ENCODE measurements at regions not wholly inside any gene's neighbourhood (a gene's known extent, or its start where the extent isn't known, plus 50 kb on each side); places are given as distances from the start of the nearest gene placed in this dataset.

GRCh38 chrX:44096666-44097065, 123.5 kb upstream of the NDP start:
- intact Hi-C loops (cut with micrococcal nuclease; ENCODE audit: unreplicated experiment) = no loop called here
- Histone ChIP-seq H2AFZ (ENCODE audit: low read length) (no peak overlapping the region), H3K36me3 (replicated peaks in 1 of 2; ENCODE audit: control insufficient read depth in 1 of 2, insufficient read depth in 2 of 2, low read length in 2 of 2) (no peaks in the 10 kb centered on the region), H4K20me1 (ENCODE audit: insufficient read depth, low read length) (no peaks in the 10 kb centered on the region), H3K4me3 (replicated peaks in 1 of 3; ENCODE audit: insufficient read depth in 1 of 3, low read depth in 2 of 3, low read length in 3 of 3) (no peak overlapping the region), H3K9me3 (ENCODE audit: low read length) (no peaks in the 10 kb centered on the region), H3K4me2 (ENCODE audit: low read depth, low read length) (no peak overlapping the region), H3K27me3 (ENCODE audit: control insufficient read depth in 1 of 2, insufficient read depth in 2 of 2, low read length in 2 of 2) (no peaks in the 10 kb centered on the region), H3K79me2 (ENCODE audit: insufficient read depth, low read length) (no peaks in the 10 kb centered on the region), H3K9ac (ENCODE audit: insufficient read depth, low read depth, low read length) (no peak overlapping the region), H3K27ac (ENCODE audit: extremely low read length, insufficient read depth, low read length) (no peak overlapping the region), H3K4me1 (ENCODE audit: insufficient read depth, low read length) (peaks cover 13% of the 10 kb centered on the region)
- POLR2A ChIA-PET = no interaction called here
- no peak for DNase-seq (ENCODE audit: low spot score)
- ATAC-seq = no peak
- CTCF ChIA-PET (ENCODE audit: low intra/inter-chr PET ratio, low total read pairs) = no interaction called here
- no peak for FAIRE-seq
- WGBS (ENCODE audit: low lambda C conversion rate) = 100% methylated on average over 1 of the region's 1 CpG
- in situ Hi-C loops (cut with HindIII; ENCODE audit: extremely low pct_ligation_motif_present, low pct_unique_long_range_greater_than_20kb) = no loop called here
- BruUV-seq (replicated peaks) = no TSS peak
- TF ChIP-seq GPN1 (CRISPR knock-in tag; IDR thresholded peaks at IDR 0.05; ENCODE audit: borderline replicate concordance) = no peak
- TF ChIP-seq ZKSCAN1 (IDR thresholded peaks at IDR 0.05; ENCODE audit: low read length) = no peak

GRCh38 chrX:44094821-44095530, 121.8 kb upstream of the NDP start:
- in situ Hi-C loops (cut with HindIII; ENCODE audit: extremely low pct_ligation_motif_present, low pct_unique_long_range_greater_than_20kb) = no loop called here
- intact Hi-C loops (cut with micrococcal nuclease; ENCODE audit: unreplicated experiment) = no loop called here
- TF ChIP-seq ZSCAN12 (CRISPR knock-in tag; IDR thresholded peaks at IDR 0.05) = no peak
- TF ChIP-seq POLR2AphosphoS5 (IDR thresholded peaks at IDR 0.05; ENCODE audit: low read depth, low read length) = no peak
- no peak for TF ChIP-seq SKIL (CRISPR knock-in tag; IDR thresholded peaks at IDR 0.05; ENCODE audit: borderline replicate concordance)
- TF ChIP-seq ZNF318 (CRISPR knock-in tag; IDR thresholded peaks at IDR 0.05) = no peak
- TF ChIP-seq TEF (CRISPR knock-in tag; IDR thresholded peaks at IDR 0.05) = no peak

More at GRCh38 chrX:44094821-44095530, 121.8 kb upstream of the NDP start:
- no peak overlapping the region for H3K4me2 ChIP-seq (ENCODE audit: low read depth, low read length)
- POLR2A ChIA-PET = no interaction called here
- 50% methylated on average over 4 of the region's 8 CpGs for WGBS (ENCODE audit: low lambda C conversion rate)
- no peaks in the 10 kb centered on the region for H3K36me3 ChIP-seq (replicated peaks in 1 of 2; ENCODE audit: control insufficient read depth in 1 of 2, insufficient read depth in 2 of 2, low read length in 2 of 2)
- CTCF ChIA-PET (ENCODE audit: low intra/inter-chr PET ratio, low total read pairs) = no interaction called here
- H4K20me1 ChIP-seq (ENCODE audit: insufficient read depth, low read length) = no peaks in the 10 kb centered on the region
- no peaks in the 10 kb centered on the region for H3K9me3 ChIP-seq (ENCODE audit: low read length)
- H3K27ac ChIP-seq (ENCODE audit: extremely low read length, insufficient read depth, low read length) = no peak overlapping the region
- BruUV-seq (replicated peaks) = no TSS peak
- H3K4me1 ChIP-seq (ENCODE audit: insufficient read depth, low read length) = peaks cover 13% of the 10 kb centered on the region
- DNase-seq (ENCODE audit: low spot score) (no peak), FAIRE-seq (peak; percentile 15), ATAC-seq (no peak)
- no peaks in the 10 kb centered on the region for H3K79me2 ChIP-seq (ENCODE audit: insufficient read depth, low read length)
- H3K4me3 ChIP-seq (replicated peaks in 1 of 3; ENCODE audit: insufficient read depth in 1 of 3, low read depth in 2 of 3, low read length in 3 of 3) = no peak overlapping the region
- H2AFZ ChIP-seq (ENCODE audit: low read length) = no peak overlapping the region
- no peaks in the 10 kb centered on the region for H3K27me3 ChIP-seq (ENCODE audit: control insufficient read depth in 1 of 2, insufficient read depth in 2 of 2, low read length in 2 of 2)
- H3K9ac ChIP-seq (ENCODE audit: insufficient read depth, low read depth, low read length) = no peak overlapping the region
